GM19452 (cell line): ENCODE measurements at regions not wholly inside any gene's neighbourhood (a gene's known extent, or its start where the extent isn't known, plus 50 kb on each side); places are given as distances from the start of the nearest gene placed in this dataset.

Experiments
- ATAC-seq: cut with Tn5 transposase; IDR thresholded peaks from one replicate; pipeline ENCODE4 v1.9.1; 2021; ENCODE audit not compliant: unreplicated experiment

DNA sequence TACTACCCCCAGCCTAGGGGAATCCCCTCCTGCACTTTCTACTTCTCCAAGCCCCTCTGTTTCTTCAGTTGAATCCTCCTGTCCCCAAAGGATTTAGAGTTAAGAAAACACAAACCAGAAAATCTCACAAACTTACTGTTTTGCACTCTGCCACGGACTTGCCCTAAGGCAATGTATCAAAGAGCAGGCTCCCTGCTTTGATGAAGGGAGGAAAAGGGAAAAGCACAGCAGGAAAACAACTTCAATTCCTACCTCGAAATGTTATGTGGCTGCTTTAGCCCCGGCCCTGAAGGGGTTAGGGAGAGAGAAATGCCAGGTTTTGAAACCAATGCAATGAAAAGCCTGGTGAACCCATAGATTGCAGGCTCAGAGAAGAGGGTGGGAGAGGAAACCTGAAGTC is 254.7 kb downstream of the MAN2A1 start:
- ATAC-seq, result no peak

DNA sequence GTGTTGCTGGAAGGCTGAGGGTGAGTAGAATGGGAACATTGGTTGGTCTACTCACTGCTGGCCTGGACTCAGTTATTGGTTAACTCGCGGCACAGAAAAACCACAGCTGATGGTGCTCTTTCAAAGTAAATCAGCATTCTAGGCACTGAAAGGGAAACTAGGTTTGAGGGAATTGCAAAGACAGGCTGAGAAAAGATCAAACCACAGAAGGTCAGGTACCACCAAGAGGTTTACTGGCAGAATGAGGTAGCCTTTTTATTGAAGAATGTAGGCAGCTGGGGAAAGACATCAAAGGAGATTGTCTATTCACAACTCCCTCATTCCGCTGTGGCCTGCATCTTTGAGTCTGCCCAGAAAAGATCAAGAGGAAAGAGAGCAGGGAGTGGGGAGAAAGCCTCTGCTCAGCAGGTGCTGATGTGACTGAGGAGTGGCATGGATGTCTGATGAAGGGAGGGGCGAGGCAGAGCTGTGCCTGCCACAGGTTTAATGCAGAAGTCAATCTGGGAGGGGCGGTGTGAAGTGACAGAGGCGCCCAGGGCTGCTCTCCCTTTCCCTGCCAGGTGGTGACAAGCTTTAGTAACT is 255.5 kb downstream of the MAN2A1 start:
- ATAC-seq, result peak; percentile 84

DNA sequence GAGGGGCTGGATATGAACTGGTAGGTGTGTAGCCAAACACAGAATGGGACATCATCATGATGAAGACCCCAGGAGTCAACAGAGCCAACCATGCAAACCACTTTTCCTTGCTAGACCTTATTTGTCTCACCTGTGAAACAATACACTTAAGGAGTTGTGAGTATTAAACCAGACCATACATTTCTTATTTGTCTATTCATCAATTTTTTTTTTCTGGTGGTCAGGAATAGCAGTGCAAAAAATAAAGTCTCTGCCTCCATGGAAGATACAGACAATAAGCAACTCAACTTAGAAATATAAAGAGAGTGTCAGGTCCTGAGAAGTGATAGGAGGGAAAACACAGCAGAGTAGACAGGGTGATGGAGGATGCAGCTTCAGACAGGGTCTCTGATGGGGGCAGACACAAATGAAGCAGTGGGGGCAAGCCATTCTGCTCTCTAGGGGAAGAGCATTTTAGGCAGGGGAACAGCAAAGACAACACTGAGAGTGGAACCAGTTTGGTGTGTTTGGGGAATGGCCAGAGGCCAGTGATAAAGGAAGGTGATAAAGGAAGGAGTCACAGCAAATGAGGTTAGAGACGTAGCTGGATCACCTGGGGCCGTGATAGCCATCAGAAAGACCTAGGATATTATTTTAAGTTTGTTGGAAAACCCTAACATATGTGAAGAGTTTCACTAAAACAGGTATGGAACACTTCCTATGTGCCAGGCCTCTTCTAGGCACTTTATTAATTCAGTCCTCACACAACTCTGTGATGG is 256.2 kb downstream of the MAN2A1 start:
- ATAC-seq, result no peak

DNA sequence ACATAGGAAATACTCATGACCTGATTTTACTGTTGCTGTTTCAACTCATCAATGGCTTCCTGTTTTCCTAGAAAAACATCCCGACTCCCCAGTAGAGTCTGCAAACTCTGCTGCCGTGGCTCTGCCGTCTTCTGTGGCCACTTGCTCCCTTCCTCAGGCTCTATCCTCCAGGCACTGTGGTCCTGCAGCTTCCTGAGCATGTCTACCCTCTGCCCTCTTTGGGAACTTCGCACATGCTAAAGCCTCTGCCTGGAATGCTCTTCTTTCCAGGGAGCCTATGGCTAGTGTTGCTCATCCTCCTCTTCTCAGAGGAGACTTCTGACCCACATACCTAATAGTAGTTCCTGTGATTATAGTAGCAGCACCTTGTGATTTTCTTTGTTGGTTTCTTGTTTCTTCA is 256.9 kb downstream of the MAN2A1 start:
- no peak for ATAC-seq

DNA sequence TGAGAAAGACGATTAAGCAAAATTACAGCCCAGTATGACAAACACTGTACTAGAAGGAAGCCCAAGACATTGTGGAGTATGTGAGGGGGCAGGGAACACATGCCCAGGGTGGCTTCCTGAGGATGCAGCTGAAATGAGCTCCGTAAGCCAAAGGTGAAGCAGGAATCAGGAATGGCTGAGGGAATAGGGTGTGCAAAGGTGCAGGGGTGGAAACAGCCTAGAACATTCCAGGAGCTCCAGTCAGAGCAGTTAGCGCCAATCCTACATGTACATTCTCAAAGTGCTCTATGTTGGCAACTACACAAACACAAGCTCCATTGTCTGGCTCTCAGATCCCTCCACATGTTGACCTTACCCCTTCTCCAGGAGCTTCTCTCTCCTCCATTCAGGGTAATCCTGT is 257.9 kb downstream of the MAN2A1 start:
- ATAC-seq, result no peak

DNA sequence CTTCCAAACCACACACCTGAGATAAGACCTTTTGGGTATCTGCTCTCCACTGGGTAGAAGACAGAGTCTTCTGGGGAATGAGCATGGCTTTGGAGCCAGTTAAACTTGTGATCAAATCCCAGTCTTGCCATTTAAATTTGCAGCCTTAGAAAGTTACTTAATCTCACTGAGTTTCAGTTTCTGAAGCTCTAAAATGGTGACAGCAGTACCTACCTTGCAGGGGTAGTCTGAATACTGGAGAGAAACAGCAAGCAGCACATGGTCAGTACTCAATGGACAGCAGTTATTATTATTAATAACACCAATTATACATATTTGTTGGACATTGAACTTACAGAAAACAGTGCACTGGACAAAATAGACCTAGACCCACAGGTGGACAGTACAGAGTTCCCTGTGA is 260.9 kb downstream of the MAN2A1 start:
- ATAC-seq, result no peak

DNA sequence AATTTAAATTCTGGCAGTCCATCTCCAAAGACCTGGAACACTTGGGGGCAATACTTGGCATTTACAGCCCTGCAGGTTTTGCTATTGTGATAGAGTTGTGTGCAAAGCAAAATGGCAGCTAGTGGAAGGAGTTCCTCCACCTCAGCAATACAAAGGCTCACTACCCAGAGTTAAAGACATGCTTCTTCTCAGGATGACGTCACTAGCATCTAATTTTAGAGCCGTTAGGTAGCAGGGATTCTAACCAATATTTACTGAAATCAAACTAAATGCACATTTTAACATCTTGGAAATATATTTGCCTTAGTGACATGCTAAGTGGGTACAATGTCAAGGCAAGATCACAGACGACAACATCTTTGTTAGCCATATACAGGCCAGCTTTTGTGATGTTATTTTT is 261.6 kb downstream of the MAN2A1 start:
- ATAC-seq, result no peak

DNA sequence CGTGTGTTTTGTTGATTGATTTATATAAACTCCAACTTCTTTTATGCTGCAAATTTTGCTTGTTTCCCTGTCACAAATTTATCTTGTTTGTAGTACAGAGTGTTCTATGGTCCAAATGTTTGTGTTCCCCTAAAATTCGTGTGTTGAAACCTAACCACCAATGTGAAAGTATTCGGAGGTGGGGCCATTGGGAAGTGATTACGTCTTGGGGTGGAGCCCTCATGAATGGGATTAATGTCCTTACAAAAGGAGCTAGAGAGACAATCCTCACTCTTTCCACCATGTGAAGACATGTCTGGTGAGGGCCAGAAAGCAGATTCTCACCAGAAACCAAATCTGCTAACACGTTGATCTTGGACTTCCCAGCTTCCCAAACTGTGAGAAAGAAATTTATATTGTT is 262.0 kb downstream of the MAN2A1 start:
- no peak for ATAC-seq

DNA sequence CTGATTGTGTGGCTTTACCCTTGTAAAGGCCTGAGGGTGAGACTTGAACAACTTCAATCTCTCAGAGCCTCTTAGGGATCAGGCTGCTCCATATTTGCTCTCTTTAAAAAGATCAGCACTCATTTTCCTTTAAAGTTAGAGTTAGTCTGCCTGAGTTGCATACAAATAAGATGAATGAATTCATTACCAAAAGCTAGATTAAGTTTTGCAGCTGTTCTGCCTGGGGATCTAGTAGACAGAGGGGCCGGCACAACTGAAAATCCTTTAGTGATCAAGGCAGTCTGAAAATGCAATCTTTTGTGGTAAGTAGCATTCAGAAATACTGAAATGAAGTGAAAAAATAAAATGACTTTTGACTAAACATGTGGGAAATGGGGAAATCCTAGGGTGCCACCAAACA is 264.0 kb downstream of the MAN2A1 start:
- no peak for ATAC-seq

DNA sequence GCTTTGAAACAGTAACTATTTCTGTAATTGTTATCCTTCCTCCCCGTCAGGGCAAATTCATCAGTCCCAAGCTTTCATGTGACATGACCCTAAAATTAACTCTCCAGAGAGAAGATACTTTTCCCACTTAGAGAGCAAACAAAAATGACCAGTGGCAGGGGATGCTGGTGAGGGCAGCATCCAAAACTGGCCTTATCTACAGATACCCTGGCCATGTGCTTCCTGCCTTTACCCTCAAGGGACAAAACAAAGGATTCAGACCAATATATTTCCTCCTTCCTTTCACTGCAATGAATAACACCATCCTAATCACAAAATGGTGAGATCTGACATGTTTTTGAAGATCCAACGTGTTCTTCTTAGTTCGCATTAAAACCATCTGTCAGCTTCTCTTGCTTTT is 267.2 kb downstream of the MAN2A1 start:
- no peak for ATAC-seq

DNA sequence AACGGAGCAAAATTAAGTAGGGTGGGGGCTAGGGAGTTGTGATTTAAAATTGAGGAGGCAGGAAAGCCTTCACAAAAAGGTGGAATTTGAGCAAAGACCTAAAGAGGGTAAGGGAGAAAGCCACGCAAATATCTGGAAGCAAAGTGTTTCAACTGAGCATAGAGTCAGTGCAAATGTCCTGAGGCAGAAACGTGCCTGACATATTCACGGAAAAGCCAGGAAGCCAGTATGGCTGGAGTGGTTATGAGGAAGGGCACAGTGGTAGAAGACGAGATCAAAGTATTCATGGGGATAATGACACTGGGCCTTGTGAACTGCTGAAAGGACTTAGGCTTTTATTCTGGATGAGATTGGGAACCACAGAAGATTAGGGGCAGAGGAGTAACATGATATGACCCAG is 268.4 kb downstream of the MAN2A1 start:
- no peak for ATAC-seq

DNA sequence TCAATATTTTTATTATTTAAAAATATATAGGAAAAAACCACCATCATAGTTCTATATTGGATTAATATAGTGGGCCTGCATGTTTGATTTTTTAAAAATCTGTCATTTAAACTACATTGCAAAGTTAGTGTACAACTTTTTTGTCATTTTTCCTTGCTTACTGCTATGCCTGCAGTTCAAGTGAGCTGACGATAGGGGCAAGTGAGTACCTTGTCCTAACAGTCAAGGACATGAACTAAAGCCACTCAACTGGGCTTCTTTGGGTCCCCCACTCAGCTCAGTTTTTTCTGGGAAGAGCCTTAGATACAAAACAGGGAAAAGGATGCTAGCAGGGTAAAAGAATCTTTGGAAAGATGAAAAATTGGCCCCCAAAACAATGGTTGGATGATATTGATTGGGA is 269.9 kb downstream of the MAN2A1 start:
- ATAC-seq, result no peak

DNA sequence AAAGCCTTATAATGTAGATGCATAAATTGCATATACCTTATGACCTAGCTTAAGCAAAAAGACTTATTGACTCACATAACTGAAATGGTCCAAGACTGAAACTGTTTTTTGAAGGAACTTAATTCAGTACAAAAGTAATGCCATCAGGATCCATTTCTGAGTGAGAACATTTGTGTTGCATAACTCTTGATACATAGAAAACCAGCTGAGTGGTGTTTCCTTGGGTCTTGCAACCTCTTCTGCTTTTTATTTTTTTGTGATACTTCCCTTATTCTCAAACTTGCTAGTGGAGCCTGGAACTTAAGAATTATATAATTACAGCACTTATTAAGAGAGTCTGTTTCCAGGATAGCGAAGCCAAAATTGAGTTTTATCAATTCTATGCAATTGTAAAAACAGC is 272.0 kb downstream of the MAN2A1 start:
- no peak for ATAC-seq

DNA sequence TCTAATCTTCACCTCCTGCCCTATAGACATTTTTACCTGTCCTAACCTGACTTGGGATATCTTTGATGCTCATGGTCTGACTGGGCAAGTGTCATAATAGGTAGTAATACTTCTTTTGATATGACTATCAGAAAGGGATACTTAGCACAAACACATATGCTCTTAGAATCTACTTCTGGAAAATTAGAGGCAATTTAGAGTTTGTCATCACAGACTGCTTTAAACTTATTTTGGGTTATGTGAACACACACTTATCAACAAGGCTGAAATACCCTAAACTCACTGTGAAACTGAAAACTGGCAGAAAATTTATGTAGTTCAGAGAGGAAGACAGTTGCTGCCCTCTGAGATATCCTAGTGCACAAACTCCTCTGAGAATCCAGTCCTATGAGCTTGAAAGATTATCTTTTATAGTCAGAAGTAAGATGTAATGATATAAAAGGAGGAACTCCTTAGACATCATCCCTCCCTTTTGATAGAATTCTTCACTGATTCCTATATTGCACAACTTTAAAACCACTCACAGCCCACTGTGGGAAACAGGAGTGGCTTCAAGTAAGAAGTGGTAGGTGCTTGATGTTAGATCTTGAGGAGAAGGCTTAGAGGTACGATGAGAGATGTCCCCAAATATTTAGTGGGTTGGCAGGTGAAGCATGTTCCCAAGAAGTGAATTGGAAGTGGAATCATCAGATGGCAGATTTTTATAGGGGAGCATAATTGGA is 273.3 kb downstream of the MAN2A1 start:
- ATAC-seq, result no peak

DNA sequence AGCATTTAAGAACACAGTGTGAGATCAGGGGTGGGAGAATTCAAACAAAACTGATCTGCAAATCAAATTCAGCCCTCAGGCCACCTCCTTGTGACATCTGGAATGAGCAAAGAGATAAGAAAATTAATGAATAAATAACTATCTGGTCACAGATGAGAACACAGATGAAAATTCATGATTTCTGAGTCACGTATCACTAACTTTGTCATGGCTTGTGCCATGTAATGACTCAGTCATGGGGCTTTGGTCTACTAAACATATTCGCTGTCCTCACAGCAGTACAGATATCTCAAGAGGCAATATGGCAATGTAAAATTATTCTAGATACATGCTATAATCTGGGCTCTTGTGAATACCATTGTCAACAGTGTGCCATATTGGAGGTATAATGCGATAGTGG is 274.4 kb downstream of the MAN2A1 start:
- no peak for ATAC-seq

DNA sequence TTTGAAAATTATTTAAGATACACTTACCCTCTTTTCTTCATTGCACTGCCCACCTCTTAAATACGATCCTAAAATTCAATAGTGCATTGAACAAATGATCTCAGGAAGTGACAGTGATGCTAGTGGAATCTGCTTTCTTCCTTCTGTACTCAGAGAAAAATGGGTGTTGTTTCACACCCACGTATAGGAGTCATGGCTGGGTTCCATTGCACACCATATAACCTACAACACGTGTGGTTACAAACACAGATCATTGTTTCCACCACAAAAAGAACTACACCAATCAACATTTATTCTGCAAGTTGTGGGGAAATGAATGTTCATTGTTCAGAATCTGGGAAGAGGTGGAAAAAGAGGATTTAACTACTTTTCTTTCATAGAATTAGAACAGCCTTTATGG is 275.9 kb downstream of the MAN2A1 start:
- no peak for ATAC-seq

DNA sequence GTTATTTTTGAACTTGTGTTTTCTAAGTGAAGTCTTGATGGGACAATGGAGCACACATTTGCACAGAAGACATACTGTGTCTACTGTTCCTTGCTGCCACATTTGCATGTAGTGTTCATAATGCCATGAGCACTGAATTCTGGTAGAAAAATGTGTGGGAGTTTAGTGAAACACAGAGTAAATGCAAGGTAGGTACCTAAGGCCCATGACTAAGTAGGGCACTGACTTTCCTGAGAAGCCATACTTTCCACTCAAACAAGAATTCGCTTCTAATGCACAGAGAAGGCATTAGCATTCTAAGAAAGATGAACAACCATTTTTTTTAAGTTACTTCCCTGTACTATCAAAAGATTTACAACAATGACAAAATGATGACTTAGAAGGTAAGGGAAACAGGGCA is 282.2 kb downstream of the MAN2A1 start:
- no peak for ATAC-seq

DNA sequence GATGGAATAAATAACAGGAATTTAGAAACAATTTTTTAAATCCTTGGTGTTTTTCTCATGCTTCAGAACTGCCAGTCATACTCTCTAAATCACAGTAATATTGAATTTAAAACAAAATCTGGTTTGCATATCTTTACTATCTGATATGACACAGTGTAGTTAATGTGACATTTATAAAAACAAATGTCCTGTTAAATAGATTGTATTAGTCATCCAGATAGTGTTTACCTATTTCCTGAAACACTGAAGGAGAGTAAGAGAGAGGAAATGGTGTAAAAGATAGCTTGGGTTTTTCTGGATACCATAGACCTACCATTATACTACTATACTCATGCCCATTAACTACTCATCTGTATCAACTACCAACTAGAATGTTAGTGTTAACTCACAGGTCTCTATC is 292.3 kb downstream of the MAN2A1 start:
- no peak for ATAC-seq

DNA sequence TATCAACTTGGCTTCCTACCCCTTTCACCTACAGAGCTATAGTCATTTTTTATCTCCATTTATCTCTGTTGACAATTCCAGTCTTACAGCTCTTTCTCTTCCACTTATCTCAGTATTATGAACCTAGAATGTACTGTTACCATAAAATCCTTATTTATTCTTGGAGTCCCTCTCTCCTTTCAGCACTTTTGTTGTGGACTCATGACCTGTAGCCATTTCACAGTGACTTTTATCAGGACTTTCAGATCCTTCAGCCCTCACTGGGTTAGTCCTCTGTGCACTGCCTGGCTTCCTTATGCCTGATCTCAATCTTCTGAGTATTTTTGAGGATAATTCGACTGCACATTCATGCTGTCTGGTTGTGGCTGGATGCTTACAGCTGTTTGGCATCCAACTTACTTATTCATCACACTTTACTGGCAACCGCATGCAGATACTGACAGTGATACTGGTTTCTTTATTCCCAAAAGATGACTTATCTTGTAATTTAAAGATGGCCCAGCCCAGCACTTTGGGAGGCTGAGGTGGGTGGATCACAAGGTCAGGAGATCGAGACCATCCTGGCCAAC is 293.3 kb downstream of the MAN2A1 start:
- no peak for ATAC-seq

DNA sequence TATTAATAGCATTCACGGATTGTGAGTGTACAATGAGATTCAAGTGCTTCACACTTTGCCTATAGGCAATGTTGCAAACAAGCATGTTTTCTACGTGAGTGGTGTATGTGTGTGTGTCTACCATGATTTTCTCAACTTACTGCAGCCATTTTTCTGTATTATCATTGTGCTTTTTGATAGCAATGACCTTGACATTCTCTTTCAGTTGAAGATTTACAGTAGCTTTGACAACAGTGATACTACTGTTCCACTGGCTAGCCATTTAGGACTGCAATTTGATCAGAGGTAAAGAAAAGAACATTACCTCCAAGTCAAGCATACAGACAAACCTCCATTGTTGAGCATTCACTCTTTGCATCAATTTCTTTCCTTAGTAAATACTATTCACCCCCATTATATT is 297.0 kb downstream of the MAN2A1 start:
- no peak for ATAC-seq

DNA sequence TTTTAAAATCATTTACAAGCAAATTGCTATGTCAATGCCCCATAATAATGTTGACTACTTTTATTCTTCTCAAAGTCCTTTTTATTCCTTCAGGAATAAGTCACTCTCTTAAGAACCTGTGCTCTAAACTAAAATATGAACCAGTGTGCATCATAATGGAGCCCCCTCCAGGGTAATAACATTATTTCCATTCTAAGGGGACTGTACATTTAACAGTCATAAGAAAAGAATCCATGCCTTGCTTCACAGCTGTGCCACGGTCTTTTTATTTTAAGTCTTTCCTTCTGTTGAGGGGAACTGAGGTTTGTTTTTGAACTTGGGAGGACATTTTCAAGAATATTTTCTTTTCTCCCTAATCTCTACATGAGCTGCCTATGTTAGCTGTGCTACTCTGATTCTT is 297.6 kb downstream of the MAN2A1 start:
- ATAC-seq, result no peak

DNA sequence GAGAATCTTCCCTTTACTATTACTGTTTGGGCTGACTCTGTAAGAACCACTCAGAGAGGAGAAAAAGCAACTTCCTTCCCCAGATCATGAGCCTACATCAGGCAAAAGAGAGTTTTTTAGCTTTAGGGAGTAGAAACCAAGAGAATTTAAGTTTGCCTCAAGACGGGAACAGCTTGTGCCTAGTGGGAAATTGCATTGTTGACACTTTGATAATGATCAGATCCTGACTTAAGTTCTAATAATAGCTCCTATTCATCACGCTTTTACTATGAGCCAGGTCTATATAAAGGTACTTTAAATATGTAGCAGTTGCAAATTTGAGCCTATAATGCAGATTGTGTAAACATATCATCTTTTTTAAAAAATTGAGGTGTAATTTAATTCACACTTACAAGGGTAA is 298.2 kb downstream of the MAN2A1 start:
- ATAC-seq, result no peak
